Middle frontal gyrus (tissue), 1 donor: ENCODE measurements at regions not wholly inside any gene's neighbourhood (a gene's known extent, or its start where the extent isn't known, plus 50 kb on each side); places are given as distances from the start of the nearest gene placed in this dataset.

Source experiments
- DNase-seq: peaks from one replicate; pipeline ENCODE4 v3.0.0-alpha.2; 2015; ENCODE audit warnings: low spot score; ENCODE audit errors: extremely low spot score

DNA sequence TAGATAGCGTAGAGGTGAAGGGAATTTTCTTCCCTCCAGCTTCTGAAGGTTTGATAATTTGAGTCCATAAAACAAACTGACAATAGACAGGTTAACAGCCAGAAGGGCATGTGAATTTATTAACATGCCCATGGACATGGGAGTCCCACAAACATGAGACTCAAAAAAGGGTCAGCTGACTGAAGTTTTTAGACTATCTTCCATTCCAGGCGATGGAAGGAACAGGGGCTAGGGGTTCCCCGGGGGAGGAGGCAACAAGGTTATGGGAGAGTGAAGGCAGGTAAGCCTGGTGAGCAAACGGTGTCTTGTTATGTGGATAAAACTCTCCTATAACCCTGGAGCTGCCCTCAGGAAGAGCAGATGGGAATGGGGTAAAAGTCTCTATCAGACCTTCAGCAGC, 81.5 kb upstream of the SORBS2 start:
- DNase-seq = no peak

DNA sequence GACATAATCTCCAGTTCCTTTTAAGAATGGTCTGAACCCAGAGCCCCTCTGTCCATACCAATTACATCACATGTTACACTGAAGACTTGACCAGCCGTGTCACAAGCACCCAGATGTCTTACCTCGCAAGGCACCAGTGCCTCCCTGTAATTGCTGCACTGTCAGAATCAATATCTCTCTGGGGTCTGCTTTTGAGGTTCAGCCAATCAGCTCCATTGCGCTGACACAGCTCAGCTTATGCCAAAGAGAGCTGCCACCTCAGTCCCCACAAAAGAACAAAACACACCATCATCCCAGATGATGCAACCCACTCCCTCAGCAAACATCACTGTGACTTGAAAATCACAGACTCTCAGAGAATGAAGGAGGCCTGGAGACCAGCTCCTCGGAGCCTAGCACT, 82.5 kb upstream of the SORBS2 start:
- no peak for DNase-seq

DNA sequence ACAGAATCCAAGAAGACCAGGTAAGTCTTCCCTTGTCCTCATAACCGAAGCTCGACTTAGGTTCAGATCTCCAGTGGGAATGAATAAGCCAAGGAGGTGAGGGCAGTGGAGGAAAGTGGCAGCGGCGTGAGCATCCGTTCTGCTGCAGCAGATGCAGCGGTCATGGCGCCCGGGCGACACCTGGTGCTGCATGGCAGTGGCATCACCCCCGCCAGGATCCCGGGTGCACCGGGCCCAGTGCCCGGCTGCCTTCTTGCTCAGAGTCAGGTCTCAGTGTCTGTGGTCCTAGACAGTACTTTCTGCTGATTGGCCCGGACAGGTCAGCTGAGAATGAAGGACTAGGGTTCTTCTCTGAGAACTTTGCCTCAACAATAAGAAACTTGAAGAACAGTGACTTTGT, 83.4 kb upstream of the SORBS2 start:
- no peak for DNase-seq

DNA sequence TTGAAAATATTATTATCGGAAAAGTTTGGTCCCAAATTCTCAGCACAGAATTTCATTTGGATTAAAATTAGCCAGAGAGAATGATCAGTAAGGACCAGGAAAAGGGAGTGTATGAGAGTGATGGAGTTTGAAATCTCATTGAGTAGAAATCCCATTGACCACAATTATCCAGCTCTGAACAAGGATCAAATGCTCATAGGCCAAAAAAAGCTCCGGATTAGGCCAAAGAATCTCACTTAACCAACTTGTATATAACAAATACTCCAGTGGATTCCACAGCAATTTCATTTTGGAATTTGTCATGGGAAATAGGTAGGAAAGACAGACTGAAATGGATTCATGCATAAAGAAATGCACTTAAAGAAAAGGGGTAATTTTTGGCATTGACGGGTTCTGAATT, 83.9 kb upstream of the SORBS2 start:
- DNase-seq = no peak

DNA sequence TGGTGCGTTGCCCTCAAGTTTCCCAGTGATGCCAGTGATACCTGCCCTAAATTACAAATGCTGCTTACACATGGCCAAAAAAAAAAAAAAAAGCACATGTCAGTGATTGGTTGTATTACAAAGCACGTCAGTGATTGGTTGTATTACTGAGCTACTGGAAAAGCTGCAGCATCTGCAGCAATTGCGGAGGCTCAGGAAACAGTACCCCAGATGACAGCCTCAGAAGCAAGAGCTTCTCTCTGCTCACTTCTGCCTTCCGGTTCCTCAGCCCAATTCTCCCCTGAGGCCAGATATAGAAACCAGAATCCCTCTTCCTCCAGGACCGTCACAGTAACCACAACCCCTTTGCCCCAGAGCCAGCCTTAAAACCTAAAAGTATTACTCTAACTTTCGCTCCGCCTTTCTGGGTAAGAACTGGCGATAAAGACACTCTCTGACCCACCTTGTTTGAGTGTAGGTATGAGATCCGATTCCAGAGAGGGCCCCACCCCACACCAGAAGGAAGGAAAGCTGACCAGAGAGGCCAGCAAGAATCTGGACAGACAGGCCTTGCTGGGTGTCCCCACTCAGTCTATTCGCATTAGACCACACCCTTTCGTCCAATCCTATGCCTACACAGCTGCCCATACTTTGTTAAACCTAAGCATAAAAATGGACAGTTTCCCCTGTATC, 85.0 kb upstream of the SORBS2 start:
- no peak for DNase-seq

DNA sequence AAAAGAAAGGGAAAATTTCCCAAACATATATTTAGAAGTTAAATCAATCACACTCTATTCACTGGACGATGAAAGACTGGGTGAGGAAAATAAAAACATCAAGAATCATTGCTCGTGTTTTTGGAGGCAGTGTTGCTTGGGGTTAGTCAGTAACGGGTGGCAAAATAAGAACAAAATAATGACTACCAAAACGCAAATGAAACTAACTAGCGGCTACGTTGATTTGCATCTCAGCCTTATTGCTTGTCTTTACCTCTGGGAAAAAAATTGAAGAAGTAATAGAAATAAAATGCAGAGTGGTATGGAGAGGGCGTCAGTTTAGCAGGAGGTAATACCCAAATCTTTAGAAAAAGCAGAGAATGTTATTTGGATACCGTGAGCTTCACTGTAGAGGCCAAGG, 86.4 kb upstream of the SORBS2 start:
- no peak for DNase-seq

DNA sequence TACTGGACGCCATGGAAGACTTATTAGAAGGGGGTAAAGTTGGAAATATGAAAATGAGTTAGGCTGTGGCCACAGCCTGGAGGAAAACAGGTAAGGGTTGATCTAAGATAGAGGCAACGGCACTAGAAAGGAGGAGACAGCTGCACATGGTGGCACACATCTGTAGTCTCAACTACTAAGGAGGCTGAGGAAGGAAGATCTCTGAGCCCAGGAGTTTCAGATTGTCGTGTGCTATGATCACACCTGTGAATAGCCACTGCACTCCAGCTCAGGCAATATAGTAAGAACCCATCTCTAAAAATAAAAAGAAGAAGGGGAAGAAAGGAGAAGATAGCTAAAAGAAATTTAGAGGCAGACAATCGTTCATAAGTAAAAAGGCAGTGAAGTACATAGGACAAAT, 87.8 kb upstream of the SORBS2 start:
- no peak for DNase-seq

DNA sequence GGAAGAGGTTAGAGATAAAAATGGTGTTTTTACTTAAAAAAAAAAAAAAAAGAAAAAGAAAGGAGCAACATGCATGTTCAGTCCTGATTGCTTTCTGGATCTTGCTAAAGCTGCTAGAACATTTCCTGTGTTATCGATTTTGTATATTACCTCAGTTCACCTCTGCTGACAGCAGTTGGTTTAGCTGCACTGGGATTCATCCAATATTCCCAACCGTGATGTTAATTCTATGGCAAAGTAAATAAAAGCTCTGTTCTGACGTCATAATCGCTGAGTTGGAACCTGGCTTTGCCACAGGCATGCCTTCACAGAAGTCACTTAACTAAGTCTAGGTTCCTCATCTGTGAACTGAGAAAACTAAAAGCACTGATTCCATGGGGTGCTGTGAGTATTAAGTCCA, 90.7 kb upstream of the SORBS2 start:
- no peak for DNase-seq

DNA sequence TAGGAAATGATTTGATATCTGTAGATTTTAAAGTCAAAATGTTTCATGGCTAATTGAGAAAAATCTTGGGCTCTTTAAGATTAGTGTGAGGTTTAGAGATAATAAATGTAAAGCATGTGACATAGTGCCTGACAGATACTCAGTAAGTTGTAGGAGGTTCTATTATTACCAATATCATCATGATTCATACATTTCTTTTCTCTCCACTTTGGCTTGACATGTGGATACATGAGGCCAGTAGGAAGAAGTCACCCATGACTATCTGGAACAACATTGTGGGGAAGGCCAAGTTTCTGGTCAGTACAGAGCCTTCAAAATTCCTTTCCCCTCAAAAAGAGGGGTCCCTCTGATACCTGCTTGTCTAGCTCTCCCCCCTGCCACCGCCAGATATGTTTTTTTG, 91.2 kb upstream of the SORBS2 start:
- DNase-seq = no peak

DNA sequence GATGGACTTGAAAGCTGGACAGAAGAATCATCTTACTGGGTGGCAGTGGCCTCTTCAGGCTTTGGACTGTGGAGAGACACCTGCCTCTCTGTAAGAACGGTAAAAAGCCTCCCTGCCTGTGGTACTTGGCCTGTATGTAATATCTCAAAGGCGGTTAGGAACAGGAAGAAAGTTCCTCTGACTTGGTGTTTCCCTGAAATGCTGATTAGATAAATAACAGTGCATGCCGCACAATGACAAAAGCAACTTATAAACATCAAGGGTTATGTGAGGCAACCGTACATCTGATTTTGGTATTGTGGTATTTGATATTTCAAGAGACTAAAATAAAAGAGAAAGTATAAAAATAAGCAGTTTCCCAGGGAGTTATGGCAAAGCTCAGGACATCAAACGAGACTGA, 92.4 kb upstream of the SORBS2 start:
- DNase-seq = no peak

DNA sequence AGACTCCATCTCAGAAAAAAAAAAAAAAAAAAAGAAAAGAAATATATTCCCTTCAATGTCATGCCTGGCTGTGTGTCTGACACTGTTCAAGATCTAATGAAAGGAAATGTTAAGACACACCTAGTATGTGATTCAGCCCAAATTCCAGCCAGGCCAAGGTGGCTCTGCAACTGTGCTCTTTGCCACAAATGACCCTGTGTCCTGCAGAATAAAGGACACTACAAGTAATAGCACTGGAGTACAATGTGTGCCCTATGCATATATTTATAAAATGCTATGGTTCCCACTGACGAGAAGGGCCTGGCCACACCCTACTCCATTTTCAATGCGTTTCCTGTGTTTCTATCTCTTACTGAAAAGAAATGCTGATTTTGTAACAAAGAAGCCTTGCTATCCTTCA, 98.0 kb upstream of the SORBS2 start:
- DNase-seq = no peak

DNA sequence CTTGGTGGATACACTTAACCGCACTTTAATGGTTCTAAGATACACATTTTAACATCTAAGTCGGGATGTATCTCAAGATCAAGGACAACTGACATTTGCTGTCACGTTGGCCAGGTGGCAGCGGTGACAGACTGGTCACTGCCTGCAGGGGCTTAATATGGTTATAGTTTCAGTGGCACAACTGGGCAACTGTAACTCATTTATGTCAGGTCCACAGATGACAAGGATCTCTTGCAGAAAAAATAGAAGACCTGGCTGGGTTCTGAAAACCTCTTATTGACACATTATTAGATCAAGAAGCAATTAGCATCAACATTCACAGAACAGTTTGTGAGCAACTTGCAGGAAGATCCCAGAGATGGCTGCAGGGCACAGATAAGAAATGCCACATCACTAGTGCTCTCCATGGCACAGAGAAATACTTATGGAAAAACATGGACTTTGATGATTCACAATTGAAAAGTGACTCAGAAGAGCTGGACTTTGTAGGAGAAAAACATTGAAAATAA, 99.6 kb upstream of the SORBS2 start:
- no peak for DNase-seq

DNA sequence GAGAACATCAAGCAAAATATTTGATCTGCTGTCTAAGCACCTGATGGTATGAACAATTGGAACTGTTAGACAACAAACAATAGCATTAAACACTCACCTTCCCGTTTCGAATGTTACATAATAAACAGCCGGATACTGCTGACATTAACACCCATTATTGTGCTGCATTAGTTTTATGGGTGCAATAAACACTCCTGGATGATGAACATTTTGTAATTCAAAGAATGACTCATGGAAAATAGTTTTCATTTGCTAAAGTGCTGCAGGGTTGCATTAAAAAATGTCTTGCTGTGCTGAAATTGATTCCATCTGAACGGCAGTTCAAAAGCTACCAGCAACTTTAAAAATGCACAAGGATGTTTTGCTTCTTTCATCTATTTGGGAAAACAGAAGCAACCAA, 100.8 kb upstream of the SORBS2 start:
- no peak for DNase-seq

DNA sequence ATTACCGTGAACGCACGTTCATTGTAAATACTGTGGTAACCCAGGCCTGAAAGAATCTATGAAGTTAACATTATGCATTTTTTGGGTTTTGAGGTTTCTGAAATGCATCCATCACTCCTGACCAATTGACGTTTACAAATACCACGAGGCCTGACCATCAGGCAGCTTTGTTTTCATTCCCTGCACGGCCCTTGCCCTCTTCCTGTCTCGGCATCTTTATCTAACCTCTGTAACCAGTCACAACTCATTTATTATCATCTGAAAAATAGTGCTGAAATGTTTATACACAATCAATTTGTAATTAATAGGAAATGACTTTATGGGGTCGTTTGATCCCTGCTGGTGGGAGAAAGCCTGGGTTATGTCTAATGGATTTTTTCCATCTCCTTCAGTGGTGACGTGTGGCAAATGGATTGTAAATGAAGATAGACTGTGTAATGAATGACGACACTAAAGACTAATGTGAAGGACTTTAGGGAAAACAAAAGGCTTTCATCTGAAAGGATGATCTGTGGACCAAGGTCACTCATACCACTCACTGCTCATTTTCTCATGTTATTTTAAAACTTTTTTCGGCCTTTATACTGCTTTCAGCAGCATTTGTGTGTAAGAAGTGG, 102.7 kb upstream of the SORBS2 start:
- DNase-seq = no peak

DNA sequence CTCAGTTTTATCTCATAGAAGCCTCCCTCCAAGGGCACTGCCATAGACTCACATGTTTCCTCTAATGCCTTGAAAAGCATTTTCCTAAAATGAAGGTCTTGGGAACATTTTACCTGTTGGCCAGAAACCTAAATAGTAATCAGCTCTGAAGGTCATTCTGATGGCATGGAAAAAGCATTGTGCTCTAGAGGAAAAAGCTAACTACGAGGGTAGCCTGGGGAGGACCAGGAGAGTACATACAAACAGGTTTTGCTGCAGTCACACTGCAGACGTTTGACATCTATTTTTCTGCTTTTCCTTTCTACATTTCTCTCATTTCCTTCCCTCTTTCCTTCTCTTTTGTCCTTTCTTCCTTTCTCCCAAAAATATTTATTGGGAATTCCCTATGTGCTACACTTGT, 103.3 kb upstream of the SORBS2 start:
- no peak for DNase-seq

DNA sequence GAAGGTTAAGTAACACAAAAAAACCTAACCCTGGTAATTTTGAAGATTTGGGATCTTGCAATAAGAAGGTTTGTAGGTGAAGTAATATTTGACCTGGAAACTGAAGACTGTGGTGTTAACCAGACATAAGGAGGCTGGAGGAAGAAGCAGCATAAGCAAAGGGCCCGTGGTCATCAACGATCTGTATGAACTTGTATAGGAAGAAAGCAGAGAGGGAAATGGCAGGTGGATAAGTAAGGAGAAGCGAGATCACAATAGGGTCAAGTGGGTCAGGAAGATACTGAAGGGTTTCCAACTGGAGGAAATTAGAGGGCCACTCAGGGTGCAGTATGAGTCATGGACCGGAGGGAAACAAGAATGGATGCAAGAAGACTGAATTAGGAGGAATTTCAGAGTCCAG, 103.8 kb upstream of the SORBS2 start:
- no peak for DNase-seq

DNA sequence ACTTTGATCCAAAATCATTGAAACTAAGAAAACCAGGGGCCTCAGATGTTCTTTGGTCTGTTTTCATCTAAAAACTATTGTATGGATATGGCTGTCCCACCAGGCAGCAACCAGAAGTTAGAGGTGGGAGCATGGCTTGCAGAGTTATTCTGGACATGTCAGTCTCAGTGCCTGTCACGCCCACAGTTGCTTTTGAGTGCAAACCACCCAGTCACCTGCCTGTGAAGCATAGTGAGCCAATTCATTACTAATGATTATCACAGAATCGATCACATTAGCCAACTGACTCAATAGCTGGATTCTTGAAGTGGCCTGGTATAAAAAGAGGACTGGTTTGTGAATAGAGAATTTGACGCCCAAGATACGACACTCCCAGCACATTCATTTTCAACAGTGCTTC, 104.2 kb upstream of the SORBS2 start:
- no peak for DNase-seq

DNA sequence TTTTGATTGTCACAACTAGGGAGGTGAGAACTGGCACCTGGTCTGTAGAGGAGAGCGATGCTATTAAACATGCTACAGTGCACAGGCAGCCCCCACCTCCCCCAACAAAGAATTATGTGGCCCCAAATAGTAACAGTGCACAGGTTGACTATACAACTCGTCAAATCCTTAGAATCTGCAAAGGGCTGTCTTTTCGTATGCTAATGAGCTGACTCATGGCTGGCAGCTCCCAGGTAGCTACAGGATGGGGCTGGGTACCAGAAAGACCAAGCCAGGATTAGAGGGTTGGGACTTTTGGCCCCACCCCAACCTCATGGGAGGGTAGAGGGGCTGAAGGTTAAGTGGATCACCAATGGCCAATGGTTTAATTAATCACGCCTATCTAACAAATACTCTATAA, 104.7 kb upstream of the SORBS2 start:
- no peak for DNase-seq

DNA sequence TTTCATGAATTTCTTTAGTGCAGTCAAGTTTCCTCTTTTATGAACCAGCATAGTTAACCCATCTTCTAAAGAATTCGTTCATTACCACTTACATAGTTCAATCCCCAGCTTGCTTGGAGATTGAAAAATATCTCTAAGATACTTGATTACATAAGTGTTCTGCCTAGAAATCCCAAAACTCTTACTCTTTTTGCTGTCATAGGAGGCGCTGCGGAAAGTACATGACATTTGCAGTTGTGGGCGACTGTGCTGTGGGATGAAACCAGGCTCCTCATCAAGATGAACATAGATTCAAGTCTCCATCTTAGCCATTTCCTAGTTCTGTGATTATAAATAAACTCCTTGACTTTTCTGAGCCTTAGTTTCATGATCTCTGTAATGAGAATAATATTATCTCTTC, 107.1 kb upstream of the SORBS2 start:
- DNase-seq = no peak

DNA sequence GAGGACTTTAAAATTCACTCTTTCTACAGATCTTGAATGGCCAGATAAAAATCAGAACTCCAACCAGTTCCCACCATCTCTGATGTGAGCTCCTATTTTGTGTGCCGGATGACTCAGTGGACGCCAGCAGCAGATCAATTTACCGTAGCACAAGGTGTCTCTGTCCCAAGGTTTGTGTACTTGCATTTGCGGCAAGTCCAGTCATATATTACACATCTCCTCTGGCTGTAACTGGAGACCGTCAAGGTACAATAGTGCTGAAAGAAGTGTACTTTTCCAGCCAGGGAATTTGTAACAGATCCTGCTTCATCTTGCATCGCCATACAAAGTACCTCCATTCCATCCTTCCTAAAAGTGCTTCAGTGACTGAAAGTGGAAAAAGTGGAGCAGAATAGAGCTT, 108.2 kb upstream of the SORBS2 start:
- no peak for DNase-seq

DNA sequence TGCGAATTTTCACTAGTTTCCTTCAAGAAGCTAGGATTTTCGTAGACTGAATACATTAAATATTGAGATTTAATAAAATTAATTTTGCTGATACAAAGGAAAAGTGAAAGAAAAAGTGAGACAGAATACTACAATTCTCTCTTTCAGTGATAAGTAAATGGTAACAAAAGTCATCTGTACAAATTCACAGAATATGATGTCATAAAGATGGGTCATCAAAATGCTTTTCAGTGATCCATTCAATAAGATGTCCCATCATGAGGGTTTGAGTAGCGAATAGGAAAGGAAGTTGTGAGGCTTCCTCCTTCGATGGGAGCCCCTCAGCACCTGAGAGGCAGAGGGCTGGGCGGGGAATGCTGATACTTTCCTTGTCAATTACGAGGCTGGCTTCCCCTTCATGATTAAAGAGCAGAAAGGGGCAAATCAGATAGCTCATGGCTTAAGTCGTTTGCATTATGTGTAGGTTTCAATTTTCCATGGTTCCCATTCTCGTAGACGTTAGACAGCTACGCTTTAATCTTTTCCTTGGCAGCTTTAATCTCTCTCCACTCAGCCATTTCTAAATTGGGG, 108.8 kb upstream of the SORBS2 start:
- DNase-seq = no peak

DNA sequence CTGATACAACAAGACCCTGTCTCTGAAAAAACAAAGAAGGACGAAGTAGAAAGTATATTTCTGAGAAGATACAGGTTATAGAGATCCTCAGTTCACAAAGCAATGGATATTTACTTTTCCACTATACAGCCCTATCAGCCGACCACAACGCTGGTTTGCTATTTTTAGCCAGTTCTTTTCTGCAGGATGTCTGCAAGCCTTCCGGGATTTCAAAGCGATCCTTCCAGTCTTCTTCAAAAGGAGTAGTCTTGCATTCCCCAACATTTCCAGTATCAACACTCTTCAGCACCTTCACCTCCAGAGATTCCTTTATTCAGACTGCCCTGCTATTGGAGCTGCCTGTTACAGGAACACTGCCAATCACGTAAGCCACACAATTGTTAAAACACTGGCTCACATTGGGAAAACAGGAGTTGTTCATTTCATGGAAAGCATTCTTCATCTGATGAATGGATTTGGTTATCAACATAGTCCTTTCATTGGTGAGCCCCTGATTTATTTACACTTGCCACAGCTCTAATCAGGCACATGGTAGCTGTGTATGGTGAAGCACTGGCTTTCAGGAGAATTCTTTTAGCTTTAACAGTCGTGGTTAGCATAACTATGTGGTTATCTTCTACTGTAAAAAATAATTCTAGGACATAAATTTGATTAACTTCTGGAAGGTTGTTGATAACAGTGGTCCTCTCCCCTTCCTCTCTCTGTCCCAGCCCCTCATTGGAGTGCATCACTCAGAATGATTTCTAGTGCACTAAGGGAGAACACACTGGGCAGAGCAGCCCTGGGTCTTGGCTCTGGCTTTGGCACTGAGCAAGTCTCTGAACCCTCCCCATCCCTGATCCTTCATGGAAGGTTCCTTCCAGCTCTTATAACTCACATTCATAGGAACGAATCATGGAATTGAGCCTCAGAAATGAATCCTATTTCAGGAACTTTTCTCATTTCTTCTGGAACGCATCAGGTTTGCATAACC, 109.9 kb upstream of the SORBS2 start:
- DNase-seq = no peak
